GM18867 (cell line): ENCODE measurements at regions not wholly inside any gene's neighbourhood (a gene's known extent, or its start where the extent isn't known, plus 50 kb on each side); places are given as distances from the start of the nearest gene placed in this dataset.
"Not testable (repeated sequence)": the region's sequence is repeated elsewhere in the genome, so short reads cannot be mapped to it uniquely, and the experiment has no call there.

Experiments
- ATAC-seq: cut with Tn5 transposase; IDR thresholded peaks from one replicate; pipeline ENCODE4 v1.9.1; 2021; ENCODE audit warnings: mild to moderate bottlenecking, moderate library complexity; ENCODE audit not compliant: unreplicated experiment

DNA sequence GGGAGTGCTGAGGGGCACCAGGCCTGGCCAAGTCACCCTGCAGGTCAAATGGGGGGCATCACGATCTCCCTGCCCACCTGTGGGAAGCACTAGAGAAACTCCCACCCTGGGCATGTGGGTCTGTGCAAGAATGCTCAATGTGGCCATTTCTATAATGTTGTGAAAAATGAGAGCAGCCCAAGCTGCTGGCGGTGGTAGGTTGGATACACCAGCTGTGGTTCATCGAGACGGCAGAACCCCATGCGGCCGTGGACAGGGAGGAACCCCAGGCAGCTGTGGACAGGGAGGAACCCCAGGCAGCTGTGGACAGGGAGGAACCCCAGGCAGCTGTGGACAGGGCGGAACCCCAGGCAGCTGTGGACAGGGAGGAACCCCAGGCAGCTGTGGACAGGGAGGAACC is 129.1 kb downstream of the BRD1 start:
- ATAC-seq, result not testable (repeated sequence)

DNA sequence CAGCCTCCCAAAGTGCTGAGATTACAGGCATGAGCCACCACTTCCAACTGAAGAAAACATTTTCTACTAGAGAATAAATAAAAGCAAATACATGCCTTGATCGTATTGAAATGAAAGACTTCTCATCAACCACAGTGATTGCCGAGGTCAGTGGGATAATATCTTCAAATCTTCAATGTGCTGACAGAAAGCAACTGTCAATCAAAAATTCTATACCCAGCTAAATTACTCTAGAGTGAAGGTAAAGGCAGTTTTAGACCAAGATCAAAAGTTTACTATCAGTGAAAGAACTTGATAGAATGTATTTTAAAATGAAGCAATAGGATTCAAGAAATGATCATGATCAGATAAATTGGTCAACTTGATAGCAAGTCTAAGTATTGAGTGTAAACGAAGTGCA is 130.6 kb downstream of the BRD1 start:
- ATAC-seq, result no peak

- no peak for ATAC-seq
Observed at GRCh38 chr22:49694462-49695260, 133.0 kb downstream of the BRD1 start.

DNA sequence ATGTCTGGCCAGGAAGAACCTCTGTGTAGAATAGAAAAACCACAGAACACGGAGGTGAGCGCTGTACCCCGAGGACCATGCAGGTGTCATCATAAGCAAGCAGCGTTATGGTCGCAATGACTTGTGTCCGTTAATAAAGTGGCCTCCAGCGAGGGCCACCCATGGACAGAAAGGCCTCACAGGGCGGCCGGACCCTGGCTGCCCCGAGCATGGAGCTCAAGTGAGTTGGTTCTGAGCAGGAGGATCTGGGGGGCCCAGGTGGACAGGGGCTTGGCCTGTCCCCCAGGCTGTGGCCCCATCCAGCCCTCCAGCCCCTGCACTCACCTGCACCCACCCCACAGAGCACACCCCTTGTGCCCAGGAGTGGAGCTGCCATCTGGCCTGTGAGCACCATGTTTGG is 133.8 kb downstream of the BRD1 start:
- no peak for ATAC-seq

DNA sequence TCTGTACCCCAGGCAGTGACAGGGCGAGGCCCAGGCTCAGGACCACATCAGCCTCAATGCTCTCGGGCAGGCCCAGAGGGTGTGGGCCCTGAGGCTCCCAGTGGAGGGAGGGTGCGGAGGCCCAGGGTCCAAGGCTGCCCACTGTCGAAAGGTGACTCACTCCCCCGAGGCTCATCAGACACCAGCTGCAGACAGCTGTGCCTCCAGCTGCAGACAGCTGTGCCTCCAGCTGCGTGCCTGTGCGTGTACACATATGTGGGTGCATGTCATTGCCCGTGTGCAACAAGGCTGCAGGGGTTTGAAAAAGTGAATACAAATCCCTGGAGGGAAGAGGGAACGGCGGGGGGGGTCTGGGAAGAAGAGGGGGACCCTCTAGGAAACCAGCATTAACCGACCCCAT is 134.3 kb downstream of the BRD1 start:
- no peak for ATAC-seq

DNA sequence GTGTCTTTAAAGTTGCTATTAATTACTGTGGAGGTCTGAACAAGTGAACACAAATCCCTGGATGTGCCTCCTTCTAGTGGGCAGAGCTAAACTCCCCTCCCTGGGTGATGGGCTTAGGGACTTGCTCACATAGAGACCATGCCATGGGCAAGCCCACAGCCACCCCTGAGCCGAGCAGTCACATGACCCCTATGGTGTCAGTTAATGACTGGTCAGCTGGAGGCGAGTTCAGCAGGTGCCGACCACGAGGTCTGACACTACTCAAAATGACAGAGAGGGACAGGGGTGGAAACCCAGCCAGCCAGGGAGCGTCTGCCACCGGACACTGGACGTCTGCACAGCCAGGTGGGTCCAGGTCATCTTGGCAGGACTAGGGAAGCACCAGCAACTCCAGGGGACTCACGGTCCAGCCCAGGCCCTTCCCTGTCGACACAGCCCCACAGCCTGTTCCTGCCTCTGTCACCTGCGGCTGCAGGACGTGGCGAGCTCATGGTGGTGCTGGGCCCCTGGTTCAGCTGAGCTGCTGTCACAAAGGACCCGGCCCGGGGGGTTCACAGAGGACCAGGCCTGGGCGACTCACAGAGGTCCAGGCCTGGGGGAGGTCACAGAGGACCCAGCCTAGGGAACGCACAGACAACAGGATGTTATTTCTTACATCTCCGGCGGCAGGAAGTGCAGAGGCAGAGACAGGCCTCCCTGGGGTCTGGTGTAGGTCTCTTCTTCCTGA is 135.0 kb downstream of the BRD1 start:
- no peak for ATAC-seq

GRCh38 chr22:49691256-49691655 is 136.4 kb downstream of the BRD1 start:
- ATAC-seq, result no peak

GRCh38 chr22:49690454-49690853 is 137.2 kb downstream of the BRD1 start:
- no peak for ATAC-seq

DNA sequence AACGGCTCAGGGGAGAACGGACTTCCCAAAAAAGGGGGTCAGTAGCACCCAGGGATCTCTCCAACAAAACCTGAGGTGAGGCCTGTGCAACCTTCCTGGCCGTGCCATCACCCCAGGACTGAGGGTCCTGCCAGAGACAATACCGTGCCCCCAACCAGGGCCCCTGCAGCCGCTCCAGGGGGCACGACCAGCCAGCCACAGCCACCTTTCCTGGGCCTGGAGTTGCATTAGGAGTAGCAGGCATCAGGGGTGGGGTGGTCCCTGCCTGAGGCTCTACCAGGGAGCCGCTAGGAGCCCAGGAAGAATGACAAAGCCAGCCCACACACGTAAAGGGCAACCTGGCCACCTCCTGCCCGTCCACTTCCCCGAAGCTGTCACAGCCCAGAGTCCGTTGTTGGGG is 137.8 kb downstream of the BRD1 start:
- no peak for ATAC-seq

- no peak for ATAC-seq
Observed at GRCh38 chr22:49689255-49689770, 138.4 kb downstream of the BRD1 start.

DNA sequence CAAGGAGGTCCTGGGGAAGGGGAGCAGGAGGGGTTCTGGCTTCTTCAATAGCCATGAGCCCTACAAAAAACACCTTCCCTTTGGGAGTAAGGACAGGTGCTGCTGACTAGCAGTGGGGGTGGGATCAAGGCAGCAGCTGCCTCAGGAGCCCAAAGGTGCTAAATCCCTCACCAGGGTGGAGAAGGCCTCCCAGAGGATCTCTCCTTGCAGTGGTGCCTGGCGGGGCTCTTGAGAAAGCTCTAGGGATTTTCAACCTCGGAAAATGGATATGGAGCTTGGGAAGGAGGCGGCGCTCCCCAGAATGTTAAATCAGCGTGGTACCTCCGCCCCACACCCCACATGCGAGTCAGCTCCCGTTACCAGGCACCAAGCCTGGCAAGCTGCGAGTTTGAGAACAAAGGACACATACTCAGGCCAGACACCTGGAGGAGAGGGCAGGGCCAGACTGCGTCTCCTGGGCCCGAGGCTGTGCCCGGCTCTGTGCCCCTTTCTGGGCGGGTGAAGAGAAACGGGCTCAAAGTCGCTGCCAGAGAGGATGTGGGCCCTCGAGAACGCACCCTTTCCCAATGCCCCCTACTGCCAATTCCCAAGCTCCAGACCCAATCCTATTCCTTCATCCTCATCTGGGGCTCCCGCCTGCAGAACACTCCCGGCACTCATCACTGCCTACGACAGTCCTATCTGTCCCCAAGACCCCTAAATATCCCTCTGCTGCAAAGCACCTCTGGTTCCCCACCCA is 139.0 kb downstream of the BRD1 start:
- no peak for ATAC-seq

GRCh38 chr22:49687786-49688515 is 139.7 kb downstream of the BRD1 start:
- no peak for ATAC-seq

DNA sequence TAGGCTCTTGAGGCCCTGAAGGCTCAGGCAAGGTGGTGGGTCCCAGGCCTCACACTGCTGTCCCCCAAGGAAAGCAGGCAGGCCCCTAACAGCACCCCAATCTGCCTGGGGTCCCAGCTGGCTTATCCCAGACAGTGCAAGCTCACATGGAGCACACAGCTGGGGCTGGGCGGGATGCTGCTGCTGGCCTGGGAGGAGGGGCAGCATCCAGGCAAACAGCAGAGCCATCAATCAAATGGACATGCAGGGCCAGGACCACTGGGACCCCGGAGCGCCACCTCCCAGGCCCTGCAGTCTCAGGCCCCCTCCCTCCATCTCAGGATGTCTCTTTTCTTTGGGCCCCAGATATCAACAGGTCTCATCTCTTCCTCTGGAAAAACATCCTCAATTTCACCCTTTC is 140.3 kb downstream of the BRD1 start:
- ATAC-seq, result no peak

- ATAC-seq, result no peak
Observed at GRCh38 chr22:49686495-49687219, 141.0 kb downstream of the BRD1 start.

GRCh38 chr22:49685686-49686085 is 142.0 kb downstream of the BRD1 start:
- no peak for ATAC-seq

GRCh38 chr22:49685116-49685515 is 142.6 kb downstream of the BRD1 start:
- no peak for ATAC-seq

DNA sequence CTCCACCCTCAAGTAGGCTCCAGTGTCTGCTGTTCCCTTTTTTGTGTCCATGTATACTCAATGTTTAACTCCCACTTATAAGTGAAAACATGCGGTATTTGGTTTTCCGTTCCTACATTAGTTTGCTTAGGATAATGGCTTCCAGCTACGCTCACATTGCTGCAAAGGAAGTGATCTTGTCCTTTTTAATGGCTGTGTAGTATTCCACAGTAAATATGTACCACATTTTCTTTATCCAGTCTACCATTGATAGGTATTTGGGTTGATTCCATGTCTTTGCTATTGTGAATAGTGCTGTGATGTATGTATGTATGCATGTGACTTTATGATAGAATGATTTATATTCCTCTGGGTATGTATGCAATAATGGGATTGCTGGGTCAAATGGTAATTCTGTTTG is 144.6 kb downstream of the BRD1 start:
- ATAC-seq, result no peak

DNA sequence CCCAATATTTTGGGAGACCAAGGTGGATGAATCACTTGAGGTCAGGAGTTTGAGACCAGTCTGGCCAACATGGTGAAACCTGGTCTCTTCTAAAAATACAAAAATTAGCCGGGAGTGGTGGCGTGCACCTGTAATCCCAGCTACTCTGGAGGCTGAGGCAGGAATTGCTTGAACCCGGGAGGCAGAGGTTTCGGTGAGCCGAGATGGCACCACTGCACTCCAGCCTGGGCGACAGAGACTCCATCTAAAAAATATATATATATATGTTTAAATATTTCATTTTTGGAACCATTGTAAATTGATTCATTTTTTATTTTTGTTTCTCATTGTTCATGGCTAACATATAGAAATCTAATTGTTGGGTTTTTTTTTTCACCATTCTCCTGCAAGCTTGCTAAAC is 146.9 kb downstream of the BRD1 start:
- ATAC-seq, result not testable (repeated sequence)

- no peak for ATAC-seq
Observed at GRCh38 chr22:49678842-49679170, 148.9 kb downstream of the BRD1 start.

- ATAC-seq, result no peak
Observed at GRCh38 chr22:49678137-49678841, 149.4 kb downstream of the BRD1 start.
